IPS-NIHi11 (cell line): ENCODE measurements at regions not wholly inside any gene's neighbourhood (a gene's known extent, or its start where the extent isn't known, plus 50 kb on each side); places are given as distances from the start of the nearest gene placed in this dataset.
"Not testable (repeated sequence)": the region's sequence is repeated elsewhere in the genome, so short reads cannot be mapped to it uniquely, and the experiment has no call there.

Source experiments
- DNase-seq: peaks from one replicate; pipeline ENCODE4 v3.0.0; 2012; ENCODE audit warnings: mixed read lengths, low spot score

- not testable (repeated sequence) for DNase-seq
Observed at GRCh38 chr6:44037276-44037675, 90.0 kb downstream of the MRPL14 start.

GRCh38 chr6:44036699-44037101 lies 90.6 kb downstream of the MRPL14 start:
- no peak for DNase-seq

DNA sequence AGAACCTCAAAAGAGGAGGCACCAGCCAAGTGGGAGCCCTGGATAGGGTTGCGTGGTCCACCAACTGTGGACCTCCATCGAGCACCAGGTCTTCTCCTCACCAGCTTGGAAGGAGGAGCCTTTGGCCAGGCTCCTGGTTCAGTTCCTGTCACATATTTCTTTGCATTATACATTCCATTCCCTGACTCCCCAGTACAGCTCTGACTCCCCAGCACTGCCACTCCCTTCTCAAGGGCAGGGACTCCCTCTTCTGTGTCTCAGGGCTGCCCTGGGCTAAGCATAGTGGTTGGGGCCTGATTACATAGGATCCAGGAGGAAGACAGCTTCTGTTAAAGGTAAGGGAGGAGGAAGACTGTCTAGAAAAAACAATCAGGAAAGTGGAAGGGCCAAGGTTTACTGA lies 91.1 kb downstream of the MRPL14 start:
- DNase-seq = no peak

DNA sequence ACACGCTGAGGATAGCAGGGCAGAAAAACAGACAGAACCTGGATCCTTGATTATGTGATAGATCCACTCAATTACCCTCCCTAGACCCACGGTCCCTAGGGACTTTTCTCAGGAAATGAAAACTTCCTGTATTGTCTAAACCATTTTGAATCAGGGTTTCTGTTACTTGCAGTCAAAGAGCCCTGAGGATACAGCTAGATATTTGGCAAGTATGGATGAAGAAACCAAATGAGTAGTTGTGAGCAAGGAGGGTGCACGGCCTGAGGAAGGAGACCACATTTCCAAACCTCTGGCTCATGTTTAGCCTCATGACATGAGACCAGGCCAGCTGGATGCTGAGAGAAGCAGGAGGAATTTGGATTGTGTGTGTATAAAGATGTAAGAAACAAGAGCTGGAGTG lies 91.6 kb downstream of the MRPL14 start:
- no peak for DNase-seq

- no peak for DNase-seq
Observed at GRCh38 chr6:44034931-44035345, 92.3 kb downstream of the MRPL14 start.

DNA sequence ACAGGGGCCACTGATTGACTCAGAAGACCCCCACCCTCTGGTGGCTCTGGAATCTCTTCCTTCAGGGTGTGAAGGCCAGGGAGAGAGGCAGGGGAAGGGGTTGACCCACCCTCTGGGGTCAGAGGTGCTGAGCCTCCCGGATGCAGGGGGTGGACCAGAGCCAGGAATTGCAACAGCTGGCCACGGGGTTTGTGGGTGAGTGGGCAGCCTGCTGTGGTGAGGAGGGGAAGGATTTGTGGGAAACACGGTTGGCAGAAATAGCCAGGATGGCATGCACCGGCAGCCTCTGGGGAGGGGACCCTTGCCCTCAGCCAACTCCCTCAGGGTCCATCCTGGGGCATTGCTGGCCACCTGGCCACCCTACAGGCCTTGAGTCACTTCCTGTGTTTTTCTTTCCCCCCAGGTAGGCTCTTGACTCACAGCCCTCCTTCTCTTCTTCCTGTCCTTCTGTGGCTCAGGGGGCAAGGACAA lies 92.8 kb downstream of the MRPL14 start:
- DNase-seq = no peak

GRCh38 chr6:44030812-44031454 lies 96.3 kb downstream of the MRPL14 start:
- no peak for DNase-seq

DNA sequence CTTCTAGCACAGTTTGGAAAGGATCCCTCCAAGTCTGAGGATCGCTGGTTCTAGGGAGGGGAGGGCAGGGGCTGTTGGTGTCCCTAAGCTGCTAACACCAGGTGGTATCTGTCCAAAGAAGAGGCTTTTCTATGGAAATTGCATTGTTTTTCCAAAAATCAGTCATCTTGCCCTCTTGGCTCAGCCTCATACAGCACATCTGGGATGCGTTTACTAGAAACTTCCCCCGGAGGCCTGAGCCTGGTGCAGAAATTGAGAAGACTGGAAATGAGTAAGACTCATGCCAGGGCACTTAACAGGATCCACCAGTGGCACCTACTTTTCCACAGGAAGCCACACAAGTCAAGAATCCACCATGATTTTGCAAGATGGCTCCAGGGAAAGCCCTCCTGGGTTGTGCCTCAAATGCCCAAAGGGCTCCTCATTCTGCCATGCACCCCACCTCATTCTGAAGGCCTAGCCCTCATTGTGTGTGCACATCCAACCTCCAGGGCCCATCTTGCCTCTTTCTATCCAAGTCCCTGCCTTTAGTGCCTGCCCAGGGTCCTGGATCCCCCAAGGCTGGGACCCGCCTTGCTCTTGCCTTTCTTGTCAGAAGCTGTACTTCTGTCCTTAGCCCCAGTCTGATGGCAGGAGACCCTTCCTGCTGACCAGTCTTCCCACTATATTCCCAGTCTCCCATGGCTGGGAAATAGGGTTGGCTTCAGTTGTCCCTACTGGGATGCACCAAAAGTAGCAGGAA lies 97.6 kb downstream of the MRPL14 start:
- no peak for DNase-seq

- DNase-seq = no peak
Observed at GRCh38 chr6:44028789-44029310, 98.4 kb downstream of the MRPL14 start.

GRCh38 chr6:44025226-44025625 lies 102.0 kb downstream of the MRPL14 start:
- no peak for DNase-seq

GRCh38 chr6:44024574-44025219 lies 102.6 kb downstream of the MRPL14 start:
- no peak for DNase-seq

DNA sequence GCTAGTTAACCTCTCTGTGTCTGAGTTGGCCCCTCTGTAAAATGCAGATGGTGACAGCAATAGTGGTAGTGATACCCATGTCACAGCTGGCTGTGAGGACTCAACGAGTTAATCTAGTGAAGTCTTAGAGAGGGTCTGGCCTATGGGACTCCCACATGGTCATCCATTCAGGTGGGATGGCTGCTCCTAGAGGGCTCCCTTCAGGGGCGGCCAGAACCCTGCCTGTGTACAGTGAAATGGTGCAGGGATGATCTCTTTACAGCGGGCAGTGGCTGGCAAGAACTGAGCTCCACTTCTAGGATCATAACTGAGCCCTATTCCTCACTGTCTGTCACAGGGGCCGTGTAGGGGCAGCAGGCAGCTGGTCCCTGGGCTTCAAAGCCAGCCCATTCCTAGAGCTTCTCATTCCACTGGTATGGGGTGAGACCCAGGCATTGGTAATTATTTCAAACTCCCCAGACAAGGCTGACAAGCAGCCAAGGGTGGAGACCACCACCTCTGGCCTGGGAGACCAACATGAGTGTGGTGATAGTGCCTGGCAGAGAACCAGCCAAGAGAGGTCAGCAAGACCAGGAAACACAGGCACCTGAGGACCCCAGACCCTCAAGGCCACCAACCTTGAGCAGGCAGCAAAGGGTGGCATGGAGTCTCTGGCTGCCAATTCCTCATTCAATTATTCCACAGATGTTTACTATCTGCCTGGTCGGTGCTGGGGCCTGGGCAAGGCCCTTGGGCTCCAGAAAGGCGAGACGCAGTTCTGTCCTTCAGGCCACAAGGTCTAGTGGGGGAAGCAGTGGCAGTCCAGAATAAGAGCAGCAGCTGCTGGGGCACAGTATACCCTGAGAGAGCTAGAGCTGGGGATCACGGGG lies 103.4 kb downstream of the MRPL14 start:
- no peak for DNase-seq

GRCh38 chr6:44022671-44023352 lies 104.4 kb downstream of the MRPL14 start:
- DNase-seq = no peak

DNA sequence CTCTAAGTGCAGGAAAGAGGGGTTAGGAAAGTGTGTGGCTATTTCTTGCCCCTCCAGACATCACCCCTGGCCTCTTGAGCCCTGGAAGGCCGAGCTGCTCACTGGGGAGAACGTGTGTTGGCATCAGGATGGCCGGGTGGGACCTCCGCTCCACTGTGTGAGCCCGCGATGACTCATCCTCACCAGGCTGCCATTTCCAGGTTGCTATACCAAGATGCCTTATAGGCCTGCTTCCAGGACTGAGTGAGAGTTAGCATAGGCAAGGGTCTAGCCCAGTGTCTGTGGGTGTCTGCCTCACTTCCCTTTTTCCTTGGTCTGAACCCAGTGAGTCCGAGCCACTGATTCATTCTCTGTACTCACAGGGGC lies 105.0 kb downstream of the MRPL14 start:
- DNase-seq = no peak

GRCh38 chr6:44021589-44022295 lies 105.5 kb downstream of the MRPL14 start:
- no peak for DNase-seq

- no peak for DNase-seq
Observed at GRCh38 chr6:44020664-44021425, 106.4 kb downstream of the MRPL14 start.

GRCh38 chr6:44020148-44020547 lies 107.1 kb downstream of the MRPL14 start:
- no peak for DNase-seq

- not testable (repeated sequence) for DNase-seq
Observed at GRCh38 chr6:44017307-44017706, 109.9 kb downstream of the MRPL14 start.

GRCh38 chr6:44016131-44016870 lies 111.0 kb downstream of the MRPL14 start:
- DNase-seq = no peak
